HG03432 (cell line): ENCODE measurements at regions not wholly inside any gene's neighbourhood (a gene's known extent, or its start where the extent isn't known, plus 50 kb on each side); places are given as distances from the start of the nearest gene placed in this dataset.
"Not testable (repeated sequence)": the region's sequence is repeated elsewhere in the genome, so short reads cannot be mapped to it uniquely, and the experiment has no call there.

ENCODE experiments used
- ATAC-seq: cut with Tn5 transposase; IDR thresholded peaks from one replicate; pipeline ENCODE4 v1.9.1; 2021; ENCODE audit warnings: mild to moderate bottlenecking, moderate library complexity; ENCODE audit not compliant: unreplicated experiment

GRCh38 chr13:44147233-44147632 lies 226.4 kb upstream of the SERP2 start:
- ATAC-seq, result no peak

GRCh38 chr13:44147648-44148047 lies 226.0 kb upstream of the SERP2 start:
- no peak for ATAC-seq

- ATAC-seq, result no peak
Measured at GRCh38 chr13:44148159-44148914, 225.3 kb upstream of the SERP2 start.

- not testable (repeated sequence) for ATAC-seq
Measured at GRCh38 chr13:44149231-44149630, 224.4 kb upstream of the SERP2 start.

- ATAC-seq, result no peak
Measured at GRCh38 chr13:44149821-44150220, 223.8 kb upstream of the SERP2 start.

- ATAC-seq, result no peak
Measured at GRCh38 chr13:44151474-44151873, 222.2 kb upstream of the SERP2 start.

- ATAC-seq, result no peak
Measured at GRCh38 chr13:44153496-44153895, 220.1 kb upstream of the SERP2 start.

GRCh38 chr13:44155422-44156293 lies 218.0 kb upstream of the SERP2 start:
- ATAC-seq, result no peak

- no peak for ATAC-seq
Measured at GRCh38 chr13:44156294-44156658, 217.3 kb upstream of the SERP2 start.

GRCh38 chr13:44157606-44158005 lies 216.0 kb upstream of the SERP2 start:
- no peak for ATAC-seq

GRCh38 chr13:44158098-44158521 lies 215.5 kb upstream of the SERP2 start:
- ATAC-seq, result no peak

- ATAC-seq, result no peak
Measured at GRCh38 chr13:44158881-44159632, 214.6 kb upstream of the SERP2 start.

GRCh38 chr13:44159633-44160279 lies 213.9 kb upstream of the SERP2 start:
- ATAC-seq, result no peak

- ATAC-seq, result no peak
Measured at GRCh38 chr13:44160591-44161191, 212.9 kb upstream of the SERP2 start.

GRCh38 chr13:44163108-44163507 lies 210.5 kb upstream of the SERP2 start:
- ATAC-seq, result no peak

GRCh38 chr13:44165221-44165888 lies 208.3 kb upstream of the SERP2 start:
- ATAC-seq, result no peak

- no peak for ATAC-seq
Measured at GRCh38 chr13:44165889-44166496, 207.6 kb upstream of the SERP2 start.

- no peak for ATAC-seq
Measured at GRCh38 chr13:44169018-44169911, 204.4 kb upstream of the SERP2 start.

- ATAC-seq, result no peak
Measured at GRCh38 chr13:44170731-44171130, 202.9 kb upstream of the SERP2 start.
